ENCODE measurements at regions not wholly inside any gene's neighbourhood (a gene's known extent, or its start where the extent isn't known, plus 50 kb on each side); places are given as distances from the start of the nearest gene placed in this dataset.

DNA sequence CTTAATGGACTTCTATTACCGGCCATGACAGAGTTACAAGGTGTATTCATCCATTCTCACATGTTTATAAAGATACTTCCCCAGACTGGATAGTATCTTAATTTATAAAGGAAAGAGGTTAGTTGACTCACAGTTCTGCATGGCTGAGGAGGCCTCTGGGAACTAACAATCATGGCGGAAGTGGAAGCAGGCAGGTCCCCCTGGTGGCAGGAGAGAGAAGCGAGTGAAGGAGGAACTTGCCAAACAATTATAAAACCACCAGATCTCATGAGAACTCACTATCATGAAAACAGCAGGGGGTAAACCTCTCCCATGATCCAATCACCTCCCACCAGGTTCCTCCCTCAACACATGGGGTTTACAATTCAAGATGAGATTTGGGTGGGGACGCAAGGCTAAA, 170.0 kb upstream of the PDGFD start:
- TF ChIP-seq GATA2 (IDR thresholded peaks at IDR 0.05; ENCODE audit: low read depth, low read length) (no peak), GATA3 (IDR thresholded peaks at IDR 0.05; ENCODE audit: low read depth, low read length) (no peak)
